NK-92 treated with Interleukin-12 subunit alpha and Interleukin-12 subunit beta, amount 100 ng/mL, for 24 hours (cell line): ENCODE measurements at regions not wholly inside any gene's neighbourhood (a gene's known extent, or its start where the extent isn't known, plus 50 kb on each side); places are given as distances from the start of the nearest gene placed in this dataset.
"Not testable (repeated sequence)": the region's sequence is repeated elsewhere in the genome, so short reads cannot be mapped to it uniquely, and the experiment has no call there.

ENCODE experiments used
- DNase-seq: peaks from one replicate; lab custom pipeline; 2025; lab: John Stamatoyannopoulos, UW

- no peak for DNase-seq
These were observed 291.2 kb downstream of the HGF start for GRCh38 chr7:81478664-81479063.

GRCh38 chr7:81478201-81478600 is 291.6 kb downstream of the HGF start:
- not testable (repeated sequence) for DNase-seq

- no peak for DNase-seq
These were observed 296.6 kb downstream of the HGF start for GRCh38 chr7:81473236-81473635.

- DNase-seq: no peak
These were observed 299.0 kb downstream of the HGF start for GRCh38 chr7:81470724-81471379.

- DNase-seq: peak; percentile 26
These were observed 299.8 kb downstream of the HGF start for GRCh38 chr7:81469869-81470723.

- DNase-seq: no peak
These were observed 300.5 kb downstream of the HGF start for GRCh38 chr7:81469153-81469868.

GRCh38 chr7:81468526-81468925 is 301.3 kb downstream of the HGF start:
- no peak for DNase-seq

GRCh38 chr7:81467964-81468363 is 301.9 kb downstream of the HGF start:
- DNase-seq: no peak

GRCh38 chr7:81462672-81463071 is 307.2 kb downstream of the HGF start:
- no peak for DNase-seq

GRCh38 chr7:81460250-81461045 is 309.4 kb downstream of the HGF start:
- DNase-seq: no peak

- DNase-seq: no peak
These were observed 310.4 kb downstream of the HGF start for GRCh38 chr7:81459485-81459884.

- no peak for DNase-seq
These were observed 311.9 kb downstream of the HGF start for GRCh38 chr7:81457852-81458522.

GRCh38 chr7:81453770-81454169 is 316.1 kb downstream of the HGF start:
- not testable (repeated sequence) for DNase-seq

- DNase-seq: no peak
These were observed 320.7 kb downstream of the HGF start for GRCh38 chr7:81449105-81449504.

GRCh38 chr7:81447351-81447952 is 322.4 kb downstream of the HGF start:
- DNase-seq: no peak

GRCh38 chr7:81446212-81446611 is 323.6 kb downstream of the HGF start:
- no peak for DNase-seq

GRCh38 chr7:81445462-81445861 is 324.4 kb downstream of the HGF start:
- no peak for DNase-seq

GRCh38 chr7:81441750-81442149 is 328.1 kb downstream of the HGF start:
- no peak for DNase-seq

- DNase-seq: no peak
These were observed 330.3 kb downstream of the HGF start for GRCh38 chr7:81439591-81439990.

GRCh38 chr7:81437160-81437559 is 332.7 kb downstream of the HGF start:
- not testable (repeated sequence) for DNase-seq
